Neural progenitor cell (in vitro differentiated cells): ENCODE measurements at regions not wholly inside any gene's neighbourhood (a gene's known extent, or its start where the extent isn't known, plus 50 kb on each side); places are given as distances from the start of the nearest gene placed in this dataset.

Source experiments
- CTCF ChIP-seq: fragments of 200-600 bp; sonication (generic); IDR thresholded peaks from 2 replicates; pipeline ENCODE4 v1.5.1; 2017; ENCODE audit warnings: antibody characterized with exemption, mild to moderate bottlenecking
- EZH2 ChIP-seq: fragments of 200-600 bp; sonication (generic); IDR thresholded peaks from 2 replicates; pipeline ENCODE4 v1.6.1; 2017; ENCODE audit warnings: antibody characterized with exemption, mild to moderate bottlenecking, moderate library complexity
- EZH2phosphoT487 ChIP-seq: fragments of 200-600 bp; sonication (generic); IDR thresholded peaks from 2 replicates; pipeline ENCODE4 v1.6.1; 2017; ENCODE audit warnings: antibody characterized with exemption

GRCh38 chr14:42855085-42855484 lies 1248.4 kb downstream of the LRFN5 start:
- TF ChIP-seq CTCF = no peak
- no peak for TF ChIP-seq EZH2
- TF ChIP-seq EZH2phosphoT487 = no peak
